HCT116 (cell line): ENCODE measurements at regions not wholly inside any gene's neighbourhood (a gene's known extent, or its start where the extent isn't known, plus 50 kb on each side); places are given as distances from the start of the nearest gene placed in this dataset.

ENCODE experiments used
- ATAC-seq: fragments of 200-7000 bp; cut with Tn5 transposase; 2 replicates; pipeline ENCODE4 v1.9.1; 2020; ENCODE audit warnings: mild to moderate bottlenecking, moderate library complexity
- BruUV-seq: library from RNA; stranded (reverse); fragments of 400-500 nt; replicated peaks from 2 replicates; lab custom pipeline; 2021; lab: Mats Ljungman, UMichigan
- CTCF ChIA-PET: fragments of 300-600 bp; sonication (Branson Sonifier 250); formaldehyde crosslinking; loops from one replicate; lab custom pipeline; 2021; ENCODE audit warnings: antibody characterized with exemption; lab: Charles Lee
- POLR2A ChIA-PET: fragments of 300-600, 350-600 bp; sonication (Branson Sonifier 250); formaldehyde crosslinking; loops from one replicate; lab custom pipeline; 2021; ENCODE audit warnings: antibody characterized with exemption; lab: Charles Lee
- RAD21 ChIA-PET, 2 experiments: fragments of 300-600 bp; sonication (Branson Sonifier 250); formaldehyde crosslinking; loops; one replicate each; lab custom pipeline; 2023; ENCODE audit warnings: low total read pairs in 2 of 2; ENCODE audit not compliant: uncharacterized antibody in 2 of 2, unreplicated experiment in 2 of 2, low non-redundant PET in 1 of 2; lab: Charles Lee
- DNase-seq: peaks from one replicate; pipeline ENCODE4 v3.0.0-alpha.2; 2010; ENCODE audit warnings: low read depth, low spot score
- H2AFZ ChIP-seq: fragments of 200-600 bp; shearing (Covaris generic), sonication (generic); 2 replicates; pipeline ENCODE4 v1.6.1; 2017; ENCODE audit warnings: low read depth, mixed run types, mixed read lengths, antibody characterized with exemption, low read length; ENCODE audit not compliant: poor library complexity, severe bottlenecking
- H3K27ac ChIP-seq: 2 replicates; pipeline ENCODE4 v1.5.1; 2012; ENCODE audit warnings: low read depth, low read length
- H3K27me3 ChIP-seq: fragments of 200-600 bp; sonication (generic); 2 replicates; pipeline ENCODE4 v1.6.1; 2016; ENCODE audit warnings: mixed run types, low read length, mixed read lengths; ENCODE audit not compliant: insufficient read depth
- H3K36me3 ChIP-seq, 2 experiments: fragments of 200-500 bp in 1 of 2; fragments of 200-600 bp in 1 of 2; sonication (Bioruptor generic) in 1 of 2; sonication (generic) in 1 of 2; 2 replicates each; pipeline versions ENCODE4 v1.5.1 to v1.6.1; 2014 to 2016; ENCODE audit warnings: low read length in 2 of 2, inconsistent platforms in 1 of 2, mixed read lengths in 1 of 2, mixed run types in 1 of 2; ENCODE audit not compliant: insufficient read depth in 2 of 2, control insufficient read depth in 1 of 2
- H3K4me1 ChIP-seq, 2 experiments: fragments of 200-600 bp in 1 of 2; sonication (generic) in 1 of 2; 2 replicates each; pipeline versions ENCODE4 v1.5.1 to v1.6.1; 2012 to 2017; ENCODE audit warnings: low read length in 2 of 2, inconsistent platforms in 1 of 2, mild to moderate bottlenecking in 1 of 2, mixed read lengths in 1 of 2, mixed run types in 1 of 2, moderate library complexity in 1 of 2; ENCODE audit not compliant: insufficient read depth in 2 of 2, control insufficient read depth in 1 of 2
- H3K4me2 ChIP-seq: fragments of 200-600 bp; sonication (generic); 2 replicates; pipeline ENCODE4 v1.6.1; 2017; ENCODE audit warnings: mixed run types, low read length, mixed read lengths
- H3K4me3 ChIP-seq, 2 experiments: fragments of 200-600 bp in 1 of 2; sonication (generic) in 1 of 2; replicated peaks in 1 of 2; 2 replicates each; pipeline ENCODE4 v1.5.1; 2011 to 2016; ENCODE audit warnings: low read length in 2 of 2, control low read depth in 1 of 2, low read depth in 1 of 2, mild to moderate bottlenecking in 1 of 2, mixed read lengths in 1 of 2, mixed run types in 1 of 2
- H3K79me2 ChIP-seq: fragments of 200-600 bp; sonication (generic); 2 replicates; pipeline ENCODE4 v1.6.1; 2017; ENCODE audit warnings: mild to moderate bottlenecking, mixed run types, low read length, moderate library complexity, mixed read lengths; ENCODE audit not compliant: insufficient read depth
- H3K9ac ChIP-seq: fragments of 200-600 bp; sonication (generic); 2 replicates; pipeline ENCODE4 v1.6.1; 2016; ENCODE audit warnings: low read length, mixed read lengths
- H3K9me2 ChIP-seq: fragments of 200-600 bp; sonication (generic), shearing (Covaris generic); 2 replicates; pipeline ENCODE4 v1.6.1; 2017; ENCODE audit warnings: mixed run types, mild to moderate bottlenecking, moderate library complexity; ENCODE audit not compliant: insufficient read depth
- H3K9me3 ChIP-seq, 2 experiments: fragments of 200-500 bp in 1 of 2; fragments of 200-600 bp in 1 of 2; sonication (Bioruptor generic) in 1 of 2; sonication (generic) in 1 of 2; 2 replicates each; pipeline ENCODE4 v1.6.1; 2014 to 2017; ENCODE audit warnings: low read length in 2 of 2, mixed read lengths in 2 of 2, inconsistent platforms in 1 of 2, low read depth in 1 of 2, mild to moderate bottlenecking in 1 of 2, mixed run types in 1 of 2, moderate library complexity in 1 of 2; ENCODE audit not compliant: control insufficient read depth in 1 of 2, insufficient read depth in 1 of 2
- H4K20me1 ChIP-seq: fragments of 200-600 bp; sonication (generic), shearing (Covaris generic); 2 replicates; pipeline ENCODE4 v1.6.1; 2017; ENCODE audit warnings: mixed run types, mild to moderate bottlenecking, moderate library complexity; ENCODE audit not compliant: insufficient read depth
- CBX3 ChIP-seq: IDR thresholded peaks from 2 replicates; pipeline ENCODE4 v1.6.1; 2012; ENCODE audit warnings: low read depth
- CEBPB ChIP-seq: IDR thresholded peaks from 2 replicates; pipeline ENCODE4 v1.6.1; 2012; ENCODE audit warnings: low read depth
- CTCF ChIP-seq, 3 experiments: fragments of 200-600 bp in 1 of 3; sonication (generic) in 1 of 3; IDR thresholded peaks in 2 of 3; conservative IDR thresholded peaks in 1 of 3; 2 replicates each; pipeline ENCODE4 v1.5.1; 2012 to 2017; ENCODE audit warnings: low read depth in 2 of 3, low read length in 2 of 3, antibody characterized with exemption in 1 of 3, borderline replicate concordance in 1 of 3, control low read depth in 1 of 3, mild to moderate bottlenecking in 1 of 3, mixed read lengths in 1 of 3, mixed run types in 1 of 3, moderate library complexity in 1 of 3; ENCODE audit not compliant: insufficient read depth in 1 of 3
- EGR1 ChIP-seq: IDR thresholded peaks from 2 replicates; pipeline ENCODE4 v1.6.1; 2012; ENCODE audit warnings: low read depth
- ELF1 ChIP-seq: IDR thresholded peaks from 2 replicates; pipeline ENCODE4 v1.6.1; 2012; ENCODE audit warnings: low read depth, borderline replicate concordance
- EZH2 ChIP-seq: fragments of 200-600 bp; sonication (generic); IDR thresholded peaks from 2 replicates; pipeline ENCODE4 v1.6.1; 2017; ENCODE audit warnings: antibody characterized with exemption, mixed run types
- EZH2phosphoT487 ChIP-seq: fragments of 200-600 bp; IDR thresholded peaks from 2 replicates; pipeline ENCODE4 v1.6.1; 2018; ENCODE audit warnings: antibody characterized with exemption, borderline replicate concordance
- JUND ChIP-seq: IDR thresholded peaks from 2 replicates; pipeline ENCODE4 v1.6.1; 2012
- MAX ChIP-seq: IDR thresholded peaks from 2 replicates; pipeline ENCODE4 v1.6.1; 2012
- POLR2AphosphoS5 ChIP-seq: IDR thresholded peaks from 2 replicates; pipeline ENCODE4 v1.6.1; 2011; ENCODE audit warnings: mild to moderate bottlenecking, low read depth, low read length, moderate library complexity
- RAD21 ChIP-seq: IDR thresholded peaks from 2 replicates; pipeline ENCODE4 v1.6.1; 2012; ENCODE audit warnings: low read depth, mild to moderate bottlenecking
- REST ChIP-seq: IDR thresholded peaks from 2 replicates; pipeline ENCODE4 v1.6.1; 2012; ENCODE audit warnings: low read depth
- SIN3A ChIP-seq: IDR thresholded peaks from 2 replicates; pipeline ENCODE4 v1.6.1; 2012; ENCODE audit warnings: low read depth
- SP1 ChIP-seq: IDR thresholded peaks from 2 replicates; pipeline ENCODE4 v1.6.1; 2012; ENCODE audit warnings: low read depth
- TCF7L2 ChIP-seq: IDR thresholded peaks from 2 replicates; pipeline ENCODE4 v1.7.0; 2011; ENCODE audit warnings: borderline replicate concordance, inconsistent platforms; ENCODE audit not compliant: insufficient read depth, insufficient read length; ENCODE audit errors: extremely low read depth
- YY1 ChIP-seq: IDR thresholded peaks from 2 replicates; pipeline ENCODE4 v1.6.1; 2011; ENCODE audit warnings: low read length, low read depth, moderate library complexity, mild to moderate bottlenecking; ENCODE audit not compliant: insufficient replicate concordance; ENCODE audit errors: extremely low read depth
- ZFX ChIP-seq: fragments of 450-650 bp; IDR thresholded peaks from 2 replicates; pipeline ENCODE4 v1.6.1; 2017
- ZNF274 ChIP-seq: fragments of 200-500 bp; sonication (Bioruptor generic); IDR thresholded peaks from 2 replicates; pipeline ENCODE4 v1.6.1; 2014; ENCODE audit warnings: mild to moderate bottlenecking, low read depth, low read length, inconsistent platforms
- intact Hi-C: fragments of 100-400 bp; cut with micrococcal nuclease; formaldehyde crosslinking; loops from 2 replicates; pipeline ENCODE4 v1.10.0; 2022
- TF ChIP-seq, protein P1 (sequence below): IDR thresholded peaks from 2 replicates; pipeline ENCODE4 v1.6.1; 2012
- TF ChIP-seq, protein P2 (sequence below): IDR thresholded peaks from 2 replicates; pipeline ENCODE4 v1.6.1; 2011; ENCODE audit warnings: mild to moderate bottlenecking, low read length, moderate library complexity; ENCODE audit not compliant: insufficient replicate concordance; ENCODE audit errors: extremely low read depth

DNA sequence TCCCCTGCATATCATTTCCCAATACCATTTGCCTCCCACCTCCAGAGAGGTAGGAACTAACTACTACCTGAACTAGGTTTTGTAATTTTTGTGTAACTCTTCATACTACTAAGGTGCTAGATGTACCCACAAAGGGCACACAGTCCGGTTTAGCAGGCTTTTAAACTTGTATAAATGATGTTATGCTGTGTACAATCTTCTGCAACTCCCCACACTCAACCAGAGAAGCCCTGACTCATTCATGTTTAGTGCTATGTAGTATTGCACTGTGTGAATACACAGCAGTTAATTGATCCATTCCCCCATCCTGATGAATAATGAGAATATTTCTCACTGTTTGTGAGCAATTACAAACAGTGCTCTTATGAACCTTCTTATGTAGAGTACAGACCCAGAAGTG, 285.6 kb downstream of the SMAD2 start:
- ATAC-seq (no peak), DNase-seq (no peak)
- Histone ChIP-seq H3K9me3 (no peaks in the 10 kb centered on the region), H4K20me1 (no peaks in the 10 kb centered on the region), H2AFZ (no peak overlapping the region), H3K9ac (no peak overlapping the region), H3K27me3 (0 out of 2 replicates have a peak, but pooled peaks cover 14% of the 10 kb centered on the region), H3K4me1 (no peaks in the 10 kb centered on the region), H3K9me2 (no peaks in the 10 kb centered on the region), H3K36me3 (no peaks in the 10 kb centered on the region), H3K79me2 (no peaks in the 10 kb centered on the region), H3K4me3 (no peak overlapping the region), H3K27ac (no peak overlapping the region), H3K4me2 (no peak overlapping the region)
- CTCF ChIA-PET, result no interaction called here
- BruUV-seq, result no TSS peak
- intact Hi-C loops, result no loop called here
- no peak for TF ChIP-seq EZH2
- TF ChIP-seq SP1, result no peak
- no peak for TF ChIP-seq YY1
- no peak for TF ChIP-seq JUND
- no peak for TF ChIP-seq POLR2AphosphoS5
- TF ChIP-seq CBX3, result no peak
- no peak for TF ChIP-seq TCF7L2
- TF ChIP-seq, protein P1, sequence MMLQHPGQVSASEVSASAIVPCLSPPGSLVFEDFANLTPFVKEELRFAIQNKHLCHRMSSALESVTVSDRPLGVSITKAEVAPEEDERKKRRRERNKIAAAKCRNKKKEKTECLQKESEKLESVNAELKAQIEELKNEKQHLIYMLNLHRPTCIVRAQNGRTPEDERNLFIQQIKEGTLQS, result no peak
- TF ChIP-seq ZFX, result no peak
- no peak for TF ChIP-seq RAD21
- no peak for TF ChIP-seq REST
- TF ChIP-seq EZH2phosphoT487, result no peak
- TF ChIP-seq CEBPB, result no peak
- TF ChIP-seq, protein P2, sequence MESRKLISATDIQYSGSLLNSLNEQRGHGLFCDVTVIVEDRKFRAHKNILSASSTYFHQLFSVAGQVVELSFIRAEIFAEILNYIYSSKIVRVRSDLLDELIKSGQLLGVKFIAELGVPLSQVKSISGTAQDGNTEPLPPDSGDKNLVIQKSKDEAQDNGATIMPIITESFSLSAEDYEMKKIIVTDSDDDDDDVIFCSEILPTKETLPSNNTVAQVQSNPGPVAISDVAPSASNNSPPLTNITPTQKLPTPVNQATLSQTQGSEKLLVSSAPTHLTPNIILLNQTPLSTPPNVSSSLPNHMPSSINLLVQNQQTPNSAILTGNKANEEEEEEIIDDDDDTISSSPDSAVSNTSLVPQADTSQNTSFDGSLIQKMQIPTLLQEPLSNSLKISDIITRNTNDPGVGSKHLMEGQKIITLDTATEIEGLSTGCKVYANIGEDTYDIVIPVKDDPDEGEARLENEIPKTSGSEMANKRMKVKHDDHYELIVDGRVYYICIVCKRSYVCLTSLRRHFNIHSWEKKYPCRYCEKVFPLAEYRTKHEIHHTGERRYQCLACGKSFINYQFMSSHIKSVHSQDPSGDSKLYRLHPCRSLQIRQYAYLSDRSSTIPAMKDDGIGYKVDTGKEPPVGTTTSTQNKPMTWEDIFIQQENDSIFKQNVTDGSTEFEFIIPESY, result no peak
- TF ChIP-seq SIN3A, result no peak
- no peak for TF ChIP-seq ELF1
- no peak for TF ChIP-seq MAX
- no peak for TF ChIP-seq ZNF274
- no peak for TF ChIP-seq EGR1
- TF ChIP-seq CTCF (IDR thresholded peaks at IDR 0.05 in 2 of 3, conservative IDR thresholded peaks at IDR 0.05 in 1 of 3; ENCODE audit: borderline replicate concordance in 1 of 3, insufficient read depth in 1 of 3, low read depth in 2 of 3, low read length in 2 of 3), result no peak
- RAD21 ChIA-PET, result no interaction called here
- POLR2A ChIA-PET, result no interaction called here
